Stimulated activated naive CD8-positive, alpha-beta T cell treated with anti-CD3 and anti-CD28 coated beads, Interleukin-15, Interleukin-2, amounts not matched to agents 100 ng/mL and 50 ng/mL, for 24 hours (primary cell): ENCODE measurements at regions not wholly inside any gene's neighbourhood (a gene's known extent, or its start where the extent isn't known, plus 50 kb on each side); places are given as distances from the start of the nearest gene placed in this dataset.

Experiments used
- H3K27ac Mint-ChIP-seq: one replicate; pipeline ENCODE4 v1.8.0; 2021; ENCODE audit warnings: mild to moderate bottlenecking, mixed read lengths
- H3K27me3 Mint-ChIP-seq: one replicate; pipeline ENCODE4 v1.8.0; 2021; ENCODE audit warnings: mixed read lengths
- H3K36me3 Mint-ChIP-seq: one replicate; pipeline ENCODE4 v1.8.0; 2021; ENCODE audit warnings: low read depth, mixed read lengths
- H3K4me1 Mint-ChIP-seq: one replicate; pipeline ENCODE4 v1.8.0; 2021; ENCODE audit warnings: low read depth, mixed read lengths
- H3K4me3 Mint-ChIP-seq: one replicate; pipeline ENCODE4 v1.8.0; 2021; ENCODE audit warnings: mild to moderate bottlenecking, mixed read lengths
- H3K9me3 Mint-ChIP-seq: one replicate; pipeline ENCODE4 v1.8.0; 2021; ENCODE audit warnings: mixed read lengths

DNA sequence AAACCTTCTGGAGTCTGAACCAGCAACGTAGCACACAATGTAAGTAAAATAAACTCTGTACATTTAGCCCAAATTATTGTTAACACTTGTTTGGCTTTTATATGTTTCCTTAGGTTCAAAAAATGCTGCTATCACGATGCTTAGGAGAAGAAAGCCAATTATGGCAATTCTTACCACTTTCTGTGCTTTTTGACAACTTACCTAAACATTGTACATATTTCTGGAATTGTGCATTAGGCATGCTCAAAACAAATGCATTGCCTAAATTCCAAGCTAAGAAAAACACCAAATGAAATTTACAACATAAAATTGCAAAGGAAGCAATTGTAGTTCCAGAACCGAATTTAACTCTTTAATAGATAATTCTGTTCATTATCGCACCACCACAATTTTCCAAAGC, 585.6 kb upstream of the DSEL start:
- Mint-ChIP-seq H3K27ac (no peak overlapping the region), H3K9me3 (no peaks in the 10 kb centered on the region), H3K36me3 (no peaks in the 10 kb centered on the region), H3K4me1 (no peaks in the 10 kb centered on the region), H3K4me3 (no peak overlapping the region), H3K27me3 (no peaks in the 10 kb centered on the region)

DNA sequence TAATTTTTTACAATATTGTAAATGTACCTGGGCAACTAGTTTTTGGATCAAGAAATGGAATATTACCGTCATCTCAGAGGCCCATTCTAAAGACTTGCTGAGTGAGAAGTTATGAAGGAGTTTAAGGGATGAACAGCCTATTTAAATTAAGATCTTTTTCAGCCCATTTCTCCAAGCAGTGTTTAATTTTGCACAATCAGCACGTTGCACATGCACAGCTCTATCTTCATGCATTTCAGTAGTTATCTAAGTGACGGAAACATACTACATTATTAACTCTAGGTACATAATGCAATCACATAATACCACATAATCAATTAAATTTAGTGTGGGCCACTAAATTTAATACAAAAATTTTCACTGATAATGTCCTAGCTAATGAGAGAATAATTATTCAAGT, 582.1 kb upstream of the DSEL start:
- Mint-ChIP-seq H3K27me3 (no peaks in the 10 kb centered on the region), H3K9me3 (no peaks in the 10 kb centered on the region), H3K4me1 (no peaks in the 10 kb centered on the region), H3K27ac (no peak overlapping the region), H3K4me3 (no peak overlapping the region), H3K36me3 (no peaks in the 10 kb centered on the region)

DNA sequence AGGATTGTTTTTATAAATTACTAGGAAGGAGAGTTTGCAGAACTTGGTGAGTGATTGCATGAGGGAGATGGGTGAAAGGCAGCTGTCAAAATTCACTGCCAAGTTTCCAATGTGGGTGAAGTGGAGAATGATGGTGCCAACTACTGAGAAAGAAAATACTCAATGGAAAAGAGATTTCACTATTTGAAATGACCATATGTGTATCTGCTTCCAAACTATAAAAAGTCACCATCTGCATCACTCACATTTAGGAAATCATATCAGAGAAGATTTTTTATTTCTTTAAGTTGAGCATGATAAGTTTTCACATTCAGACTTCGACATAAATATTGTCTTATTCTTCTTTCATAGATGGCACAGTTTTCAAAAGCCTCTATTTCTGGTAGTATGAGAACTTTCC, 570.0 kb upstream of the DSEL start:
- Mint-ChIP-seq H3K27ac (no peak overlapping the region), H3K27me3 (no peaks in the 10 kb centered on the region), H3K4me1 (no peaks in the 10 kb centered on the region), H3K9me3 (no peaks in the 10 kb centered on the region), H3K4me3 (no peak overlapping the region), H3K36me3 (no peaks in the 10 kb centered on the region)

DNA sequence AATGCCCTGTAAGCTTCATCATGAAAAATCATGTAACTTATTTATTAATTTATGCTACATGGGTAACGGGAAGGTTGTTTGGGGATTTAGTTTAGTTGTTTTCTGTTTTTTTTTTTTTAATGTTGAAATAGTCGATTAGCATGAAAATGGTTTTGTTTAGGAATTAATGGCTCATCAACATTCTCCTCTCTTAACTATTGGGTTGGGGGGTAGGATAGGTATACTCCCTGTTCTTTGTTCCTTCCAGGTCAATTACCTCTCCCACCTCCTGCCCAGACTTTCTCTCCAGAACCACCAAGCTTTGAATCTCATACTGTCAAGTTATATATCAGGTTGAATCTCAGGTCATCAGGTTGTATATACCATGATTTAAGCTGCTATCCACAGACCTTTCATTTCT, 568.7 kb upstream of the DSEL start:
- Mint-ChIP-seq H3K4me1 (no peaks in the 10 kb centered on the region), H3K9me3 (no peaks in the 10 kb centered on the region), H3K27ac (no peak overlapping the region), H3K4me3 (no peak overlapping the region), H3K36me3 (no peaks in the 10 kb centered on the region), H3K27me3 (no peaks in the 10 kb centered on the region)

DNA sequence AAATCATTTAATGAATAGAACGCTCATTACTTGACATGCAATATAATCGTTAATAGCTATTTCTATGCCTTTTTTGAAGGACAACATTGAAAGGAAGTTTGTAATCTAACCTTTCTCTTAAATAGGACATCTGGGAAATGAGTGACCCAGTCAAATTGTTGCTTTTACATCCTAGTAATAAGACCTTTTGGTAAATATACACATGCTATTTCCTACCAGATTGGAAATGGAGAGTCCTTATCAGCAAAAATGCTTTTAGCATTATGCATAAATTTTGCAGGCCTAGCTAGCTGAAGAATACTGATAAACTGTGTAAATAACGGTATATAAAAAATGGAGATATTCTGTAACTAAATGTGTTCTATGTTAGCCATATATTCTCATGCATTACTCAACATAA, 567.3 kb upstream of the DSEL start:
- H3K9me3 Mint-ChIP-seq: no peaks in the 10 kb centered on the region
- H3K4me1 Mint-ChIP-seq: no peaks in the 10 kb centered on the region
- H3K27me3 Mint-ChIP-seq: no peaks in the 10 kb centered on the region
- H3K4me3 Mint-ChIP-seq: no peak overlapping the region
- H3K36me3 Mint-ChIP-seq: no peaks in the 10 kb centered on the region
- no peak overlapping the region for H3K27ac Mint-ChIP-seq

DNA sequence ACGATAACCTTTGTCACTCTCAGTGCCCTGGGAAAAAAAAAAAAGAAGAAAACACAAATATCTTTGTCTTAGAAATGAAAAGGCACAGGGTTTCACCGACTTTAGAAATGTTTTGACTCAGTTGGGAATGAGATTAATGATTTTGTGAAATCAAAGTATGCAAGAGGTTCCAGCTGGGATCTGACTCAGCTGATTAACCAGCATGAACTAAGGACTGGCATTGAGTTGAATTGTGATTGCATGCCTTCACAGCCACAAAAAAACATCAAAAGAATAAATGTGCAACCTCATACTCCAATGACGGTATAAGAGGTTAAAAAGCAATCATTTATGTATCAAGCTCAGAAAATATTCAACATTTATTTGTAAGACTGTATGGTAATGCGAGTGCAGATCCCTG, 566.6 kb upstream of the DSEL start:
- Mint-ChIP-seq H3K4me3 (no peak overlapping the region), H3K27me3 (no peaks in the 10 kb centered on the region), H3K36me3 (no peaks in the 10 kb centered on the region), H3K4me1 (no peaks in the 10 kb centered on the region), H3K9me3 (no peaks in the 10 kb centered on the region), H3K27ac (no peak overlapping the region)

DNA sequence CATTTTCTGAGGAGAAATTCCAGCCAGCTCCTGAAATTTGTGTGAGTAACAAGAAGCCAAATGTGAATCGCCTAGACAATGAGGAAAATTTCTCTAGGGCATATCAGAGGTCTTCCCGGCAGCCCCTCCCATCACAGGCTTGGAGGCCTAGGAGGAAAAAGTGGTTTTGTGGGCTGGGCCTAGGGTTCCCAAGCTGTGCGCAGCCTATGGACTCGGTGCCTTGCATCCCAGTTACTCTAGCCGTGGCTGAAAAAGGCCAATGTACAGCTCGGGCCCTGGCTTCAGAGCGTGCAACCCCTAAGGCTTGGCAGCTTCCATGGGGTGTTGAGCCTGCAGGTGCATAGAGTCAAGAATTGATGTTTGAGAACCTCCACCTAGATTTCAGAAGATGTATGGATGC, 556.2 kb upstream of the DSEL start:
- H3K27ac Mint-ChIP-seq: no peak overlapping the region
- H3K4me1 Mint-ChIP-seq: no peaks in the 10 kb centered on the region
- H3K27me3 Mint-ChIP-seq: no peaks in the 10 kb centered on the region
- no peaks in the 10 kb centered on the region for H3K36me3 Mint-ChIP-seq
- no peak overlapping the region for H3K4me3 Mint-ChIP-seq
- peaks cover 5% of the 10 kb centered on the region for H3K9me3 Mint-ChIP-seq

DNA sequence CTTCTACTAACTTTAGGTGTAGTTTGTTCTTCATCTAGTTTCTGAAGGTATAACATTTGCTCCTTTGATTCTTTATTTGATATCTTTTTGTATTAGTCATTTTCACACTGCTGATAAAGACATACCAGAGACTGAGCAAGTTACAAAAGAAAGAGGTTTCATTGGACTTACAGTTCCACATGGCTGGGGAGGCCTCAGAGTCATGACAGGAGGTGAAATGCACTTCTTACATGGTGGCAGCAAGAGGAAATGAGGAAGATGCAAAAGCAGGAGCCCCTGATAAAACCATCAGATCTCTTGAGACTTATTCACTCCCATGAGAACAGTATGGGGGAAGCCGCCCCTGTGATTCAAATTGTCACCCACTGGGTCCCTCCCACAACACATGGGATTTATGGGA, 544.4 kb upstream of the DSEL start:
- H3K36me3 Mint-ChIP-seq: no peaks in the 10 kb centered on the region
- H3K4me1 Mint-ChIP-seq: no peaks in the 10 kb centered on the region
- H3K4me3 Mint-ChIP-seq: no peak overlapping the region
- peaks cover 9% of the 10 kb centered on the region for H3K9me3 Mint-ChIP-seq
- H3K27ac Mint-ChIP-seq: no peak overlapping the region
- no peaks in the 10 kb centered on the region for H3K27me3 Mint-ChIP-seq

DNA sequence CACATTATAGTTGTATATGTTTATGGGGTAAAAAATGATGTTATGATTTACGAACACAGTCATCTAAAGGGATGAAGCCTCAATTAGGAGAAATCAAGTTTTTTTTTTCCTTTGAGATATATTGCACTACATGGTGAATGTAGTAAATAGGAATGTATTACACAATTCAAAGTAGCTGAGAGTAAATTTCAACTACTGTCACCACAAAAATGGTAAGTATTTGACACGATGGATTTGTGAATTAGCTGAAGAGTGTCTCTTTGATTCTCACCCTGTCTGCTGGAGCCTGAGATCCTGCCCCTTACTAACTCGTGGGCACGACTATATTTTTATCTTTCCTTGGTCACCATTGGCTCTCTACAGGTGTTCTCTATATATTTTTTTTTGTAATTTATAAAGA, 540.4 kb upstream of the DSEL start:
- H3K27me3 Mint-ChIP-seq: no peaks in the 10 kb centered on the region
- no peak overlapping the region for H3K27ac Mint-ChIP-seq
- no peaks in the 10 kb centered on the region for H3K9me3 Mint-ChIP-seq
- no peaks in the 10 kb centered on the region for H3K4me1 Mint-ChIP-seq
- H3K4me3 Mint-ChIP-seq: no peak overlapping the region
- H3K36me3 Mint-ChIP-seq: no peaks in the 10 kb centered on the region

DNA sequence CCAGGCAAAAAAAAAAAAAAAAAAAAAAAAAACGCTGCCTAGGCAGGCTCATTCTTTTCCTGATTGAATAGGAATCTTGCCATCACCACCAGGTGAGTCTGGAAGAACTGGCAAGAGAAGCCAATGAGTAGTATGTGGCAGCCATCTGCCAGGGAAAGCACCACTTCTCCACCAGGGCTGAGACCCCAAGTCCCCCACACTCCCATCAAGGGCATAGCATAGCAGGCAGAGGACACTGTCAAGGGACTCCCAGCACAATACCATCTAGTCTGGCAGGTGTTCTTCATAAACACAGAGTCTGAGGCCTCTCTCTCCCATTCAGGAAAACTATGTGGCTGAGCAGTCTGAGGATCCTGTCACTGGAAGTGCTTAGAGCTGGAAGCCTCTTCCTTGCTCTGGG, 538.1 kb upstream of the DSEL start:
- H3K4me3 Mint-ChIP-seq: no peak overlapping the region
- no peak overlapping the region for H3K27ac Mint-ChIP-seq
- no peaks in the 10 kb centered on the region for H3K27me3 Mint-ChIP-seq
- H3K9me3 Mint-ChIP-seq: no peaks in the 10 kb centered on the region
- no peaks in the 10 kb centered on the region for H3K36me3 Mint-ChIP-seq
- H3K4me1 Mint-ChIP-seq: no peaks in the 10 kb centered on the region

DNA sequence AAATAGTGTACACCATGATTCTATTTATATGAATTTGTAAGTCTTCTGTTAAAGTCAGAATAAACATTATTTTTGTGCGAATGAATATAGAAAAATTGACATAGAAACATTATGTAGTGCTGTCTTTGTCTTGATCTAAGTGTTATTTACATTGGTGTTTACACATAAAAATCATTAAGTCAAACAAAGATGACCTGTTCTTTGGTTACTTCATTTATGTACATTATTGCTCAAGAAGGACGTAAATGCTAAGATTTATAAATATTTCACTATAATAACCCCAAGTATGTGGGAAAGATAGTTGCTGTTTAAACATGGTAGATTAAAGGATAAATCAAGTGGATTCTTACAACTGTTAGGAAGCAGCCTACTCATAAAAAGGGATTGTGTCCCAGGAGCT, 536.8 kb upstream of the DSEL start:
- Mint-ChIP-seq H3K9me3 (no peaks in the 10 kb centered on the region), H3K27ac (no peak overlapping the region), H3K4me3 (no peak overlapping the region), H3K36me3 (no peaks in the 10 kb centered on the region), H3K27me3 (no peaks in the 10 kb centered on the region), H3K4me1 (no peaks in the 10 kb centered on the region)

DNA sequence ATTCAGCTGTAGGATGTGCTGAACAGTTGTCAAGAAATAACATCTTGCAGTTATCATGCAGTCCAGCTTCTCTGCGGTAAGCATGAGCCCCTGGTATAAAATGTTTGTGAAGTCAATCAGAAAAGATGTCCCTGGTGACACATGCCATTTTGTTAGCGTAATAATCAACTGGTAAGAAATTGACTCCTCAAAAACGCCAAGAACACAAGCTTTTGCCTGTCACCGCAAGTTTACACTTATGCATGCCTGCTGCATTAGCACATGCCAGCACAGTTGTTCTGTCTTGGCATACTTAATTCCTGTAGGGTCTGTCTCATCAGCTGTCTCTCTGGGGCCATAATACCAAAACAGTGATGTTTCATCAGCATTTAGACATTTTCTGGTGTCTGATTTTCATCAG, 524.8 kb upstream of the DSEL start:
- no peak overlapping the region for H3K4me3 Mint-ChIP-seq
- no peaks in the 10 kb centered on the region for H3K27me3 Mint-ChIP-seq
- no peaks in the 10 kb centered on the region for H3K9me3 Mint-ChIP-seq
- H3K27ac Mint-ChIP-seq: no peak overlapping the region
- no peaks in the 10 kb centered on the region for H3K4me1 Mint-ChIP-seq
- H3K36me3 Mint-ChIP-seq: no peaks in the 10 kb centered on the region

DNA sequence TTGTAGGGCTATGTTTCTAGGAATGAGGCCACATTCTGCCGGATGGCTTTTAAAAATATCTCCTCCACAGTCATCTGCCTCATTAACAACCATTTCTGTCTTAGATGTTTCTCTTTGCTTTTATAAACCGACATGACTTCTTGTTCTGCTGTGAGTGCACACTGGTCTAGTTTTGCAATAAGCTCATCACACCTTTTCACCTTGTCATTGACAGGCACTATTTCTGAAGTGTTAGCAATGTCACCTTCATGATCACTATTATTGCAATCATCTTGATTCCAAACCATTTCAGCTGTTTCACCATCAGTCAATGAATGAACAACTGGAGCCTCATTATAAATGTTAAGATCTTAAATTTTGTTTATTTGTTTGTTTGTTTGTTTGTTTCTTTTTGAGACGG, 523.7 kb upstream of the DSEL start:
- H3K27ac Mint-ChIP-seq: no peak overlapping the region
- no peaks in the 10 kb centered on the region for H3K9me3 Mint-ChIP-seq
- H3K4me3 Mint-ChIP-seq: no peak overlapping the region
- H3K4me1 Mint-ChIP-seq: no peaks in the 10 kb centered on the region
- no peaks in the 10 kb centered on the region for H3K36me3 Mint-ChIP-seq
- H3K27me3 Mint-ChIP-seq: no peaks in the 10 kb centered on the region

DNA sequence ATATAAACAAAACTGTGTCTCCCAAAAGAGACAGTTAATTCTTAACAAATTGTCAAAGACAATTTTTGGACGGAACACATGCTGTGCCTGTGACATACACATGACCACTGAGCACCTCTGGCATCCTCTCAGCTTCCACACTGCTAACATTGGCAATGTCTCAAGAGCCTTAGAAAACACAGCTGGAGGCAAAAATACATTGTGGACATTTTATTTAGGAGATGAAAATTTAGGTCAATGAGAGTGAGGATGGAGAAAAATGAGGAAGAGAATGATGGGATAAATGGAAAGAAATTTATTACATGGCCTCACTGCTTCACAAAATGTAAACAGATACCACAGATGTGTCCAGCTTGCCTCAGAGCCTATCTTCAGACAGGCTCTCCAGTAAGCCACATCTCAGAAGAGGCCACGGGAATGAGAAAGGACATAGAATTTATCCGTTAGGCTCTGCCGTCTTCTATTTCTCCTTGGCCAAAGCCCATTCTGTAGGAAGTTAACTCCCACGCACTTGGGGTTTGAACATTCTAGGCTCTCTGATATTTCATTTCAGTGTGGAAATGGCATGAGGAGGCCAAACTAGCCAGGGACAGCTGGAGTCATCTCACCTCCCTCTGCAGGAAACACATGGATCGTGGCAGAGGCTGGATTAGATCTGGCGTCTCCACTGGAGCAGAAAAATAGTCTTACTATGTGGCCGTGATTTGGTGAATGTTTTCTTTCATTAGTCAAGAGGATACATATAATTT, 519.4 kb upstream of the DSEL start:
- Mint-ChIP-seq H3K27ac (no peak overlapping the region), H3K4me1 (no peaks in the 10 kb centered on the region), H3K36me3 (no peaks in the 10 kb centered on the region), H3K27me3 (no peaks in the 10 kb centered on the region), H3K9me3 (no peaks in the 10 kb centered on the region), H3K4me3 (no peak overlapping the region)

DNA sequence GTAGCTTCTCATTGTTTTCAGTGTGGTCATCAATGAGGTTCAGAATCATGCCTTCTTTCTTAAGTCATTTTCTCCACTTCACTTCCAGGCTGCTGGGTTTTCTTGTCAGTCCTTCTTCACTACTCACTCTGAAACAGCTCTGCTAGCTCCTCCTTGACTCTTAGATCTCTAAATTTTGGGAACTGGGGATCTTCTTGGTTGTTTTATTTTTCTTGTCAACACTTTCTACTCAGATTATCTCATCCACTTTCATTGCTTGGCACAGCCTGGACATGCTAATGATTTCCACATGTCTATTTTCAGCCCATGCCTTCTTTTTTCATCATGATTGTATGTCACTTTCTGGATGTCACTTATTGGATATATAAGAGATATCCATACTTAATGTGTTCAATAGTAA, 517.8 kb upstream of the DSEL start:
- Mint-ChIP-seq H3K27me3 (no peaks in the 10 kb centered on the region), H3K36me3 (no peaks in the 10 kb centered on the region), H3K9me3 (no peaks in the 10 kb centered on the region), H3K4me1 (no peaks in the 10 kb centered on the region), H3K27ac (no peak overlapping the region), H3K4me3 (no peak overlapping the region)

DNA sequence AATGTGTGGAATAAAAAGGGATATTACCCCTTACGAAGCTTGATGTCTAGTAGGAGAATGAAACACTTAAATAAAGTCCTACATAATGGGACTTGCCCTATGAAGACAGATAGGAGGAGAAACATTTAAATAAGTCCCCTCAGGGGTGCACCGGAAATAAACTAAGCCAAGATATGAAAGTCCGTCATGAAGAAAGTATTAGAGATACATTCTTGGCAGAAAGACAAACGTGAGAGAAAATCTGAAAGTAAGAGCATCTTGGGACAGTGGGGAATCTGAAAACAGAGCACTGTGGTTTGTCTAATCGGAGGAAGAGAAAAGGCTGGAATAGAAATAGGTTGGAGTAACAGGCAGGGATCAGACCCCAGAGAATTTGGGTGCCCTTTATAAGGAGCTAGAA, 516.9 kb upstream of the DSEL start:
- no peaks in the 10 kb centered on the region for H3K36me3 Mint-ChIP-seq
- no peaks in the 10 kb centered on the region for H3K9me3 Mint-ChIP-seq
- H3K27me3 Mint-ChIP-seq: no peaks in the 10 kb centered on the region
- H3K4me3 Mint-ChIP-seq: no peak overlapping the region
- H3K27ac Mint-ChIP-seq: no peak overlapping the region
- no peaks in the 10 kb centered on the region for H3K4me1 Mint-ChIP-seq
